H1 (cell line): ENCODE measurements at regions not wholly inside any gene's neighbourhood (a gene's known extent, or its start where the extent isn't known, plus 50 kb on each side); places are given as distances from the start of the nearest gene placed in this dataset.

Experiments used
- CTCF ChIA-PET: fragments of 300-600 bp; sonication (Branson Sonifier 250); formaldehyde crosslinking; loops from one replicate; lab custom pipeline; 2021; ENCODE audit not compliant: partially characterized antibody; lab: Charles Lee
- POLR2A ChIA-PET: fragments of 300-600 bp; sonication (Branson Sonifier 250); formaldehyde crosslinking; loops from one replicate; lab custom pipeline; 2021; ENCODE audit warnings: inconsistent platforms; ENCODE audit not compliant: partially characterized antibody; lab: Charles Lee
- DNase-seq, 2 experiments: peaks; one replicate each; pipeline versions ENCODE4 v3.0.0 to v3.0.0-alpha.2; 2010 to 2022; ENCODE audit warnings: low spot score in 2 of 2, low read depth in 1 of 2, mixed read lengths in 1 of 2
- FAIRE-seq: peaks from 2 replicates; lab custom pipeline; 2011; peaks lifted over from hg19 to GRCh38; lab: Jason Lieb, UNC
- H2AFZ ChIP-seq: 2 replicates; pipeline ENCODE4 v1.8.1; 2012; ENCODE audit warnings: low read length, inconsistent platforms
- H2AK5ac ChIP-seq: 2 replicates; pipeline ENCODE4 v1.6.1; 2013; ENCODE audit warnings: low read depth, low read length
- H2BK120ac ChIP-seq: replicated peaks from 2 replicates; pipeline ENCODE3; 2013; ENCODE audit warnings: low read depth, low read length, inconsistent platforms
- H2BK12ac ChIP-seq: 2 replicates; pipeline ENCODE4 v1.6.1; 2013; ENCODE audit warnings: low read depth, low read length
- H2BK15ac ChIP-seq: 2 replicates; pipeline ENCODE4 v1.6.1; 2013; ENCODE audit warnings: low read length
- H2BK20ac ChIP-seq: 2 replicates; pipeline ENCODE4 v1.6.1; 2013; ENCODE audit warnings: low read length
- H2BK5ac ChIP-seq: 2 replicates; pipeline ENCODE4 v1.6.1; 2013; ENCODE audit warnings: low read depth, low read length
- H3K14ac ChIP-seq: 2 replicates; pipeline ENCODE4 v1.6.1; 2013; ENCODE audit warnings: inconsistent platforms; ENCODE audit not compliant: insufficient read length
- H3K18ac ChIP-seq: 2 replicates; pipeline ENCODE4 v1.6.1; 2013; ENCODE audit warnings: low read length; ENCODE audit errors: extremely low read depth
- H3K23ac ChIP-seq: 2 replicates; pipeline ENCODE4 v1.6.1; 2013; ENCODE audit warnings: inconsistent platforms; ENCODE audit not compliant: insufficient read length
- H3K23me2 ChIP-seq: 2 replicates; pipeline ENCODE4 v1.6.1; 2013; ENCODE audit warnings: low read depth, low read length
- H3K27ac ChIP-seq: 2 replicates; pipeline ENCODE4 v1.6.1; 2011; ENCODE audit warnings: low read depth, low read length, inconsistent platforms
- H3K27me3 ChIP-seq, 4 experiments: replicated peaks in 1 of 4; 1 replicate in 1 of 4; 2 replicates in 3 of 4; pipeline versions ENCODE4 v1.6.1 to v1.8.1; 2011 to 2013; ENCODE audit warnings: low read length in 3 of 4, mild to moderate bottlenecking in 3 of 4, inconsistent platforms in 2 of 4, mixed read lengths in 2 of 4, moderate library complexity in 1 of 4; ENCODE audit not compliant: control insufficient read depth in 3 of 4, insufficient read depth in 3 of 4; ENCODE audit errors: extremely low read depth in 1 of 4
- H3K36me3 ChIP-seq, 4 experiments: 2 replicates each; pipeline versions ENCODE4 v1.6.1 to v1.8.1; 2011 to 2013; ENCODE audit warnings: mild to moderate bottlenecking in 4 of 4, low read length in 3 of 4, moderate library complexity in 2 of 4, control low read depth in 1 of 4, inconsistent platforms in 1 of 4; ENCODE audit not compliant: insufficient read depth in 4 of 4, control insufficient read depth in 2 of 4
- H3K4ac ChIP-seq: replicated peaks from 2 replicates; pipeline ENCODE3; 2013; ENCODE audit warnings: low read length, low read depth, mixed read lengths, inconsistent platforms; ENCODE audit not compliant: insufficient read length
- H3K4me1 ChIP-seq, 4 experiments: replicated peaks in 1 of 4; 1 replicate in 1 of 4; 2 replicates in 3 of 4; pipeline versions ENCODE4 v1.6.1 to v1.8.1; 2011 to 2013; ENCODE audit warnings: low read length in 3 of 4, inconsistent platforms in 2 of 4, mixed read lengths in 1 of 4; ENCODE audit not compliant: insufficient read depth in 4 of 4, control insufficient read depth in 3 of 4
- H3K4me2 ChIP-seq, 2 experiments: 2 replicates each; pipeline versions ENCODE4 v1.6.1 to v1.8.1; 2011 to 2013; ENCODE audit warnings: low read depth in 2 of 2, low read length in 2 of 2, control low read depth in 1 of 2, inconsistent platforms in 1 of 2, mild to moderate bottlenecking in 1 of 2; ENCODE audit not compliant: insufficient read depth in 1 of 2
- H3K4me3 ChIP-seq, 4 experiments: fragments of 200-600, 300-600 bp in 1 of 4; sonication (generic), shearing (Covaris generic), sonication (Bioruptor Twin) in 1 of 4; 2 replicates each; pipeline versions ENCODE4 v1.5.1 to v1.8.1; 2011 to 2016; ENCODE audit warnings: low read length in 4 of 4, low read depth in 3 of 4, control low read depth in 2 of 4, inconsistent platforms in 2 of 4, mild to moderate bottlenecking in 2 of 4, mixed read lengths in 1 of 4, moderate library complexity in 1 of 4; ENCODE audit not compliant: insufficient read depth in 2 of 4; ENCODE audit errors: extremely low read depth in 1 of 4
- H3K56ac ChIP-seq: replicated peaks from 2 replicates; pipeline ENCODE3; 2013; ENCODE audit warnings: low read depth, mild to moderate bottlenecking, mixed read lengths, low read length, inconsistent platforms; ENCODE audit not compliant: insufficient read length
- H3K79me1 ChIP-seq: 2 replicates; pipeline ENCODE4 v1.6.1; 2013; ENCODE audit warnings: low read depth, low read length, control low read depth
- H3K79me2 ChIP-seq, 2 experiments: 2 replicates each; pipeline versions ENCODE4 v1.6.1 to v1.8.1; 2012 to 2013; ENCODE audit warnings: low read length in 2 of 2, mild to moderate bottlenecking in 2 of 2, inconsistent platforms in 1 of 2; ENCODE audit not compliant: insufficient read depth in 2 of 2, control insufficient read depth in 1 of 2
- H3K9ac ChIP-seq, 4 experiments: replicated peaks in 1 of 4; 1 replicate in 1 of 4; 2 replicates in 3 of 4; pipeline versions ENCODE4 v1.6.1 to v1.8.1; 2011 to 2013; ENCODE audit warnings: low read depth in 3 of 4, low read length in 3 of 4, control low read depth in 2 of 4, mild to moderate bottlenecking in 2 of 4, moderate library complexity in 2 of 4, inconsistent platforms in 1 of 4; ENCODE audit errors: extremely low read depth in 1 of 4
- H3K9me3 ChIP-seq, 2 experiments: 2 replicates each; pipeline versions ENCODE4 v1.6.1 to v1.8.1; 2012 to 2013; ENCODE audit warnings: mild to moderate bottlenecking in 2 of 2, moderate library complexity in 2 of 2, control low read depth in 1 of 2, inconsistent platforms in 1 of 2, low read depth in 1 of 2, low read length in 1 of 2, mixed read lengths in 1 of 2; ENCODE audit not compliant: insufficient read depth in 2 of 2
- H4K20me1 ChIP-seq, 2 experiments: replicated peaks in 1 of 2; 2 replicates each; pipeline versions ENCODE3 to v1.8.1; 2011 to 2013; ENCODE audit warnings: inconsistent platforms in 2 of 2, low read length in 2 of 2, mild to moderate bottlenecking in 1 of 2; ENCODE audit not compliant: insufficient read depth in 2 of 2, control insufficient read depth in 1 of 2
- H4K5ac ChIP-seq: 2 replicates; pipeline ENCODE4 v1.6.1; 2013; ENCODE audit warnings: low read length, low read depth, mixed read lengths, inconsistent platforms; ENCODE audit not compliant: insufficient read length
- H4K8ac ChIP-seq: 2 replicates; pipeline ENCODE4 v1.8.0; 2013; ENCODE audit warnings: mild to moderate bottlenecking, moderate library complexity, low read length, inconsistent platforms; ENCODE audit not compliant: insufficient read depth; ENCODE audit errors: extremely low read depth
- H4K91ac ChIP-seq: replicated peaks from 2 replicates; pipeline ENCODE3; 2013; ENCODE audit warnings: low read length, mixed read lengths, inconsistent platforms; ENCODE audit not compliant: insufficient read length
- ATF3 ChIP-seq: IDR thresholded peaks from 2 replicates; pipeline ENCODE4 v1.6.1; 2011; ENCODE audit warnings: low read depth, mild to moderate bottlenecking, low read length; ENCODE audit not compliant: insufficient read depth
- GABPA ChIP-seq: IDR thresholded peaks from 2 replicates; pipeline ENCODE4 v1.6.1; 2011; ENCODE audit warnings: mild to moderate bottlenecking, low read length, moderate library complexity, borderline replicate concordance; ENCODE audit not compliant: insufficient read depth
- GTF2F1 ChIP-seq: IDR thresholded peaks from 2 replicates; pipeline ENCODE4 v1.6.1; 2012; ENCODE audit warnings: low read depth, low read length, improper control_type of control experiment, borderline replicate concordance
- HDAC2 ChIP-seq, 2 experiments: fragments of 300-600 bp in 1 of 2; sonication (generic) in 1 of 2; IDR thresholded peaks; 2 replicates each; pipeline ENCODE4 v1.6.1; 2011 to 2012; ENCODE audit warnings: low read depth in 2 of 2, low read length in 2 of 2, mild to moderate bottlenecking in 2 of 2, moderate library complexity in 2 of 2, borderline replicate concordance in 1 of 2, inconsistent platforms in 1 of 2
- NANOG ChIP-seq: IDR thresholded peaks from 2 replicates; pipeline ENCODE4 v1.6.1; 2011; ENCODE audit warnings: low read length, low read depth, mild to moderate bottlenecking, inconsistent platforms; ENCODE audit not compliant: insufficient read depth, poor library complexity, severe bottlenecking
- PHF8 ChIP-seq: fragments of 200-600 bp; sonication (generic); conservative IDR thresholded peaks from 2 replicates; pipeline ENCODE4 v1.7.1; 2012; ENCODE audit warnings: low read depth, mild to moderate bottlenecking, inconsistent platforms, low read length, moderate library complexity
- RNF2 ChIP-seq: fragments of 200-900, 300-1000 bp; sonication (generic); IDR thresholded peaks from 2 replicates; pipeline ENCODE4 v1.7.1; 2016; ENCODE audit warnings: borderline replicate concordance, low read depth, mild to moderate bottlenecking, antibody characterized with exemption, low read length; ENCODE audit not compliant: poor library complexity, severe bottlenecking; ENCODE audit errors: missing control alignments
- RXRA ChIP-seq: IDR thresholded peaks from 2 replicates; pipeline ENCODE4 v1.6.1; 2011; ENCODE audit warnings: low read depth, mild to moderate bottlenecking, low read length, moderate library complexity; ENCODE audit not compliant: insufficient read depth
- SUZ12 ChIP-seq: fragments of 200-600 bp; sonication (generic); IDR thresholded peaks from 2 replicates; pipeline ENCODE4 v1.6.1; 2012; ENCODE audit warnings: mild to moderate bottlenecking, inconsistent platforms, low read length, moderate library complexity, mixed read lengths
- TAF1 ChIP-seq: IDR thresholded peaks from 2 replicates; pipeline ENCODE4 v1.6.1; 2011; ENCODE audit warnings: mild to moderate bottlenecking, low read depth, low read length
- TCF12 ChIP-seq: IDR thresholded peaks from 2 replicates; pipeline ENCODE4 v1.6.1; 2011; ENCODE audit warnings: low read depth, mild to moderate bottlenecking, low read length
- USF2 ChIP-seq: IDR thresholded peaks from 2 replicates; pipeline ENCODE4 v1.6.1; 2011; ENCODE audit warnings: low read length, improper control_type of control experiment
- WGBS, 2 experiments: shearing (Covaris generic) in 1 of 2; methylation state at CpG; one replicate each; pipeline versions ENCODE4 v1.1.6 to v1.1.7; 2013 to 2015; ENCODE audit warnings: low lambda C conversion rate in 2 of 2, mixed read lengths in 2 of 2, inconsistent platforms in 1 of 2, low coverage in 1 of 2, missing lambda C conversion rate in 1 of 2; ENCODE audit not compliant: insufficient replicate concordance in 2 of 2, insufficient coverage in 1 of 2, insufficient read length in 1 of 2; ENCODE audit errors: extremely low coverage in 1 of 2, missing lambda C conversion rate in 1 of 2; 5-methylcytosine and 5-hydroxymethylcytosine counted together

- DNase-seq = no peak
- CTCF ChIA-PET = no interaction called here
- H3K23me2 ChIP-seq = no peaks in the 10 kb centered on the region
- TF ChIP-seq HDAC2 (IDR thresholded peaks at IDR 0.05; ENCODE audit: borderline replicate concordance in 1 of 2, low read depth in 2 of 2, low read length in 2 of 2) (no peak), RNF2 (no peak), USF2 (no peak), TAF1 (no peak), TCF12 (no peak), NANOG (no peak), GTF2F1 (no peak), ATF3 (no peak), RXRA (no peak), GABPA (no peak), PHF8 (no peak), SUZ12 (no peak)
These were observed 518.0 kb downstream of the ZNF516 start for GRCh38 chr18:75977081-75977480.

More at GRCh38 chr18:75977081-75977480, 518.0 kb downstream of the ZNF516 start:
- FAIRE-seq = no peak
- Histone ChIP-seq H3K79me1 (no peaks in the 10 kb centered on the region), H3K79me2 (no peaks in the 10 kb centered on the region), H4K8ac (no peak overlapping the region), H3K36me3 (no peaks in the 10 kb centered on the region), H2BK5ac (no peak overlapping the region), H3K56ac (no peak overlapping the region), H4K91ac (no peak overlapping the region), H3K18ac (no peak overlapping the region), H2BK12ac (no peak overlapping the region), H3K4me3 (no peak overlapping the region), H3K4me1 (no peaks in the 10 kb centered on the region), H3K9ac (no peak overlapping the region), H4K5ac (no peak overlapping the region), H2BK15ac (no peak overlapping the region), H3K23ac (no peak overlapping the region), H3K14ac (no peak overlapping the region), H2BK20ac (no peak overlapping the region), H2AFZ (no peak overlapping the region), H3K9me3 (no peaks in the 10 kb centered on the region), H4K20me1 (no peaks in the 10 kb centered on the region), H3K4me2 (no peak overlapping the region), H3K27me3 (no peaks in the 10 kb centered on the region), H3K27ac (no peak overlapping the region), H2BK120ac (no peak overlapping the region), H3K4ac (no peak overlapping the region), H2AK5ac (no peak overlapping the region)
- POLR2A ChIA-PET = no interaction called here
- 95% methylated on average over 5 of the region's 5 CpGs; no CpG with 5 or more reads in 1 of the 2 experiments for WGBS, 2 experiments
